MV-4-11 (cell line): ENCODE measurements at regions not wholly inside any gene's neighbourhood (a gene's known extent, or its start where the extent isn't known, plus 50 kb on each side); places are given as distances from the start of the nearest gene placed in this dataset.

Experiments used
- DNase-seq: peaks from one replicate; lab custom pipeline; 2025; lab: John Stamatoyannopoulos, UW

GRCh38 chr11:15773476-15774387 is 582.6 kb downstream of the SOX6 start:
- DNase-seq: no peak

GRCh38 chr11:15774388-15774939 is 581.9 kb downstream of the SOX6 start:
- DNase-seq: no peak

- no peak for DNase-seq
These were observed 581.3 kb downstream of the SOX6 start for GRCh38 chr11:15775015-15775541.

- no peak for DNase-seq
These were observed 580.5 kb downstream of the SOX6 start for GRCh38 chr11:15775797-15776196.

GRCh38 chr11:15776366-15776765 is 580.0 kb downstream of the SOX6 start:
- no peak for DNase-seq

- no peak for DNase-seq
These were observed 576.8 kb downstream of the SOX6 start for GRCh38 chr11:15779518-15779917.

- no peak for DNase-seq
These were observed 576.0 kb downstream of the SOX6 start for GRCh38 chr11:15780382-15780781.

GRCh38 chr11:15780837-15781236 is 575.5 kb downstream of the SOX6 start:
- no peak for DNase-seq

- no peak for DNase-seq
These were observed 572.7 kb downstream of the SOX6 start for GRCh38 chr11:15783619-15784018.

GRCh38 chr11:15793043-15793996 is 563.0 kb downstream of the SOX6 start:
- peak; percentile 9 for DNase-seq

GRCh38 chr11:15794361-15795150 is 561.8 kb downstream of the SOX6 start:
- DNase-seq: no peak

- no peak for DNase-seq
These were observed 561.0 kb downstream of the SOX6 start for GRCh38 chr11:15795378-15795777.

- DNase-seq: peak; percentile 98
These were observed 556.1 kb downstream of the SOX6 start for GRCh38 chr11:15800111-15800800.

- no peak for DNase-seq
These were observed 555.2 kb downstream of the SOX6 start for GRCh38 chr11:15801126-15801525.

- DNase-seq: no peak
These were observed 554.7 kb downstream of the SOX6 start for GRCh38 chr11:15801616-15802015.

- DNase-seq: no peak
These were observed 550.6 kb downstream of the SOX6 start for GRCh38 chr11:15805726-15806125.

GRCh38 chr11:15806217-15806616 is 550.1 kb downstream of the SOX6 start:
- no peak for DNase-seq

GRCh38 chr11:15807827-15808226 is 548.5 kb downstream of the SOX6 start:
- no peak for DNase-seq

- DNase-seq: no peak
These were observed 546.3 kb downstream of the SOX6 start for GRCh38 chr11:15810082-15810481.

- DNase-seq: no peak
These were observed 545.8 kb downstream of the SOX6 start for GRCh38 chr11:15810525-15810924.
